Endothelial cell of umbilical vein (primary cell): ENCODE measurements at regions not wholly inside any gene's neighbourhood (a gene's known extent, or its start where the extent isn't known, plus 50 kb on each side); places are given as distances from the start of the nearest gene placed in this dataset.

ENCODE experiments used
- BruUV-seq: library from RNA; stranded (reverse); fragments of 400-500 nt; replicated peaks from 2 replicates; lab custom pipeline; 2021; lab: Mats Ljungman, UMichigan
- CTCF ChIA-PET: fragments of 300-600, 350-600 bp; sonication (Branson Sonifier 250); formaldehyde crosslinking; loops from one replicate; lab custom pipeline; 2021; ENCODE audit warnings: antibody characterized with exemption, inconsistent platforms; lab: Charles Lee
- POLR2A ChIA-PET: fragments of 300-600, 350-600 bp; sonication (Branson Sonifier 250); formaldehyde crosslinking; loops from one replicate; lab custom pipeline; 2021; ENCODE audit warnings: antibody characterized with exemption, inconsistent platforms; lab: Charles Lee
- DNase-seq: peaks from one replicate; pipeline ENCODE4 v3.0.0-alpha.2; 2011; ENCODE audit warnings: low read depth, low spot score
- FAIRE-seq: peaks from 2 replicates; lab custom pipeline; 2011; peaks lifted over from hg19 to GRCh38; lab: Jason Lieb, UNC
- H2AFZ ChIP-seq: 2 replicates; pipeline ENCODE4 v1.6.0; 2012; ENCODE audit warnings: low read depth, low read length, control low read depth, inconsistent platforms
- H3K27ac ChIP-seq: 2 replicates; pipeline ENCODE4 v1.5.1; 2011; ENCODE audit warnings: low read depth, mild to moderate bottlenecking, control low read depth, low read length, moderate library complexity; ENCODE audit not compliant: insufficient read depth
- H3K27me3 ChIP-seq, 2 experiments: 2 replicates each; pipeline versions ENCODE4 v1.6.0 to v1.6.1; 2011; ENCODE audit warnings: low read length in 2 of 2, mixed read lengths in 1 of 2; ENCODE audit not compliant: control insufficient read depth in 2 of 2, insufficient read depth in 2 of 2
- H3K36me3 ChIP-seq, 2 experiments: 2 replicates in 1 of 2; 3 replicates in 1 of 2; pipeline ENCODE4 v1.5.1; 2011; ENCODE audit warnings: low read length in 2 of 2, mild to moderate bottlenecking in 1 of 2, moderate library complexity in 1 of 2; ENCODE audit not compliant: control insufficient read depth in 2 of 2, insufficient read depth in 2 of 2; ENCODE audit errors: extremely low read depth in 1 of 2
- H3K4me1 ChIP-seq: 3 replicates; pipeline ENCODE4 v1.5.1; 2011; ENCODE audit warnings: mild to moderate bottlenecking, low read length; ENCODE audit not compliant: control insufficient read depth, insufficient read depth; ENCODE audit errors: extremely low read depth
- H3K4me2 ChIP-seq: 2 replicates; pipeline ENCODE4 v1.6.1; 2011; ENCODE audit warnings: low read length, control low read depth, mixed read lengths; ENCODE audit not compliant: insufficient read depth
- H3K4me3 ChIP-seq, 3 experiments: fragments of 200-600 bp in 1 of 3; sonication (generic), shearing (Covaris generic) in 1 of 3; replicated peaks in 1 of 3; 2 replicates each; pipeline ENCODE4 v1.5.1; 2011 to 2016; ENCODE audit warnings: control low read depth in 3 of 3, low read length in 3 of 3, mild to moderate bottlenecking in 2 of 3, inconsistent platforms in 1 of 3, low read depth in 1 of 3, moderate library complexity in 1 of 3; ENCODE audit not compliant: insufficient read depth in 1 of 3
- H3K79me2 ChIP-seq: 2 replicates; pipeline ENCODE4 v1.6.0; 2012; ENCODE audit warnings: low read length, inconsistent platforms; ENCODE audit not compliant: control insufficient read depth, insufficient read depth
- H3K9ac ChIP-seq: replicated peaks from 2 replicates; pipeline ENCODE3; 2011; ENCODE audit warnings: low read length, control low read depth; ENCODE audit not compliant: insufficient read depth; ENCODE audit errors: extremely low read depth
- H3K9me1 ChIP-seq: replicated peaks from 3 replicates; pipeline ENCODE4 v1.6.0; 2011; ENCODE audit warnings: mild to moderate bottlenecking, low read length; ENCODE audit not compliant: control insufficient read depth, insufficient read depth; ENCODE audit errors: extremely low read depth
- H3K9me3 ChIP-seq: replicated peaks from 2 replicates; pipeline ENCODE4 v1.5.1; 2012; ENCODE audit warnings: low read length, inconsistent platforms; ENCODE audit not compliant: control insufficient read depth, insufficient read depth
- H4K20me1 ChIP-seq: replicated peaks from 2 replicates; pipeline ENCODE3; 2011; ENCODE audit warnings: mild to moderate bottlenecking, low read length; ENCODE audit not compliant: control insufficient read depth, insufficient read depth; ENCODE audit errors: extremely low read depth
- CTCF ChIP-seq, 2 donors: IDR thresholded peaks; 1 replicate in 1 of 2; 2 replicates in 1 of 2; pipeline ENCODE4 v1.5.1; 2011; ENCODE audit warnings: low read length in 2 of 2, mild to moderate bottlenecking in 2 of 2, moderate library complexity in 2 of 2, control low read depth in 1 of 2, inconsistent platforms in 1 of 2, low read depth in 1 of 2; ENCODE audit not compliant: insufficient read depth in 1 of 2; ENCODE audit errors: extremely low read depth in 1 of 2
- EZH2 ChIP-seq: IDR thresholded peaks from 2 replicates; pipeline ENCODE4 v1.6.1; 2012; ENCODE audit warnings: borderline replicate concordance, low read depth, mild to moderate bottlenecking, moderate library complexity, low read length, inconsistent platforms; ENCODE audit not compliant: severe bottlenecking
- FOS ChIP-seq: IDR thresholded peaks from 2 replicates; pipeline ENCODE4 v1.6.1; 2011; ENCODE audit warnings: mild to moderate bottlenecking, low read length, moderate library complexity, borderline replicate concordance; ENCODE audit not compliant: insufficient read depth
- GATA2 ChIP-seq: IDR thresholded peaks from 2 replicates; pipeline ENCODE4 v1.7.0; 2011; ENCODE audit warnings: low read depth, mild to moderate bottlenecking, moderate library complexity, mixed read lengths, low read length; ENCODE audit not compliant: insufficient read length, insufficient read depth
- JUN ChIP-seq: IDR thresholded peaks from 2 replicates; pipeline ENCODE4 v1.6.1; 2011; ENCODE audit warnings: borderline replicate concordance, low read depth; ENCODE audit not compliant: insufficient read length, insufficient read depth
- MAX ChIP-seq: IDR thresholded peaks from 2 replicates; pipeline ENCODE4 v1.6.1; 2011; ENCODE audit not compliant: insufficient read depth, insufficient read length
- MYC ChIP-seq: IDR thresholded peaks from one replicate; pipeline ENCODE4 v1.6.1; 2011; ENCODE audit warnings: mild to moderate bottlenecking, low read depth, low read length
- POLR2A ChIP-seq: IDR thresholded peaks from 2 replicates; pipeline ENCODE4 v1.6.1; 2012; ENCODE audit warnings: low read depth, mild to moderate bottlenecking, control low read depth, low read length
- POLR2AphosphoS5 ChIP-seq: IDR thresholded peaks from 2 replicates; pipeline ENCODE4 v1.6.1; 2012; ENCODE audit warnings: low read depth, mild to moderate bottlenecking, control low read depth, low read length, moderate library complexity; ENCODE audit not compliant: insufficient read depth
- dilution Hi-C: fragments of 300-500 bp; cut with MboI; formaldehyde crosslinking; loops from one replicate; pipeline ENCODE4 v1.15.0; 2019; ENCODE audit warnings: low sequenced_read_pairs; ENCODE audit not compliant: extremely low pct_ligation_motif_present
- intact Hi-C: fragments of 100-400 bp; cut with micrococcal nuclease; formaldehyde crosslinking; loops from one replicate; pipeline ENCODE4 v1.10.0; 2022

- TF ChIP-seq FOS (no peak), MAX (no peak), POLR2A (no peak), CTCF (IDR thresholded peaks at IDR 0.05; ENCODE audit: extremely low read depth in 1 of 2, insufficient read depth in 1 of 2, low read depth in 1 of 2, low read length in 2 of 2) (no peak), POLR2AphosphoS5 (no peak), EZH2 (no peak), GATA2 (no peak), MYC (no peak), JUN (no peak)
- intact Hi-C loops = no loop called here
- Histone ChIP-seq H3K27ac (no peak overlapping the region), H3K4me3 (no peak overlapping the region), H3K4me2 (no peak overlapping the region), H4K20me1 (no peaks in the 10 kb centered on the region), H3K9me1 (no peaks in the 10 kb centered on the region), H3K27me3 (no peaks in the 10 kb centered on the region), H3K9me3 (no peaks in the 10 kb centered on the region), H3K36me3 (no peaks in the 10 kb centered on the region), H3K4me1 (no peaks in the 10 kb centered on the region), H2AFZ (peak overlapping the region; percentile 54), H3K79me2 (no peaks in the 10 kb centered on the region), H3K9ac (no peak overlapping the region)
- dilution Hi-C loops = no loop called here
- ChIA-PET POLR2A (no interaction called here), CTCF (no interaction called here)
- DNase-seq (peak; percentile 78), FAIRE-seq (no peak)
- BruUV-seq = no TSS peak
These were observed 754.1 kb upstream of the SLC8A1 start for GRCh38 chr2:41206004-41206403.
